IPS-15b (cell line): ENCODE measurements at regions not wholly inside any gene's neighbourhood (a gene's known extent, or its start where the extent isn't known, plus 50 kb on each side); places are given as distances from the start of the nearest gene placed in this dataset.

Experiments
- H3K27me3 ChIP-seq: one replicate; pipeline ENCODE4 v1.6.1; 2013; ENCODE audit warnings: low read length; ENCODE audit not compliant: control insufficient read depth, insufficient read depth
- H3K36me3 ChIP-seq: one replicate; pipeline ENCODE4 v1.6.1; 2013; ENCODE audit warnings: low read length; ENCODE audit not compliant: control insufficient read depth, insufficient read depth
- H3K4me1 ChIP-seq: one replicate; pipeline ENCODE4 v1.6.1; 2013; ENCODE audit warnings: mild to moderate bottlenecking, low read length; ENCODE audit not compliant: control insufficient read depth, insufficient read depth
- H3K4me3 ChIP-seq: one replicate; pipeline ENCODE4 v1.5.1; 2013; ENCODE audit warnings: low read depth, low read length
- H3K9ac ChIP-seq: one replicate; pipeline ENCODE4 v1.6.1; 2013; ENCODE audit warnings: low read depth, mild to moderate bottlenecking, low read length
- H3K9me3 ChIP-seq: one replicate; pipeline ENCODE4 v1.6.1; 2013; ENCODE audit warnings: mild to moderate bottlenecking, low read length; ENCODE audit not compliant: control insufficient read depth, insufficient read depth

- H3K9me3 ChIP-seq: no peaks in the 10 kb centered on the region
- no peaks in the 10 kb centered on the region for H3K27me3 ChIP-seq
- no peak overlapping the region for H3K9ac ChIP-seq
- no peaks in the 10 kb centered on the region for H3K36me3 ChIP-seq
- H3K4me1 ChIP-seq: peaks cover 2% of the 10 kb centered on the region
- H3K4me3 ChIP-seq: no peak overlapping the region
Observed at GRCh38 chr12:97246368-97246767, 216.2 kb upstream of the RMST start.

GRCh38 chr12:97250483-97250882 is 212.1 kb upstream of the RMST start:
- no peaks in the 10 kb centered on the region for H3K36me3 ChIP-seq
- H3K4me1 ChIP-seq: peaks cover 6% of the 10 kb centered on the region

GRCh38 chr12:97257726-97258125 is 204.9 kb upstream of the RMST start:
- Histone ChIP-seq H3K4me3 (no peak overlapping the region), H3K36me3 (no peaks in the 10 kb centered on the region)

More at GRCh38 chr12:97250483-97250882, 212.1 kb upstream of the RMST start:
- Histone ChIP-seq H3K9me3 (no peaks in the 10 kb centered on the region), H3K9ac (no peak overlapping the region), H3K27me3 (no peaks in the 10 kb centered on the region), H3K4me3 (no peak overlapping the region)

GRCh38 chr12:97259098-97259497 is 203.5 kb upstream of the RMST start:
- no peaks in the 10 kb centered on the region for H3K36me3 ChIP-seq
- H3K27me3 ChIP-seq: no peaks in the 10 kb centered on the region
- no peak overlapping the region for H3K9ac ChIP-seq
- H3K4me3 ChIP-seq: no peak overlapping the region
- H3K4me1 ChIP-seq: peaks cover 4% of the 10 kb centered on the region
- no peaks in the 10 kb centered on the region for H3K9me3 ChIP-seq

More at GRCh38 chr12:97257726-97258125, 204.9 kb upstream of the RMST start:
- H3K27me3 ChIP-seq: no peaks in the 10 kb centered on the region
- H3K4me1 ChIP-seq: peaks cover 6% of the 10 kb centered on the region
- H3K9me3 ChIP-seq: no peaks in the 10 kb centered on the region
- no peak overlapping the region for H3K9ac ChIP-seq

GRCh38 chr12:97260786-97261185 is 201.8 kb upstream of the RMST start:
- H3K4me1 ChIP-seq: peaks cover under 1% of the 10 kb centered on the region
- H3K27me3 ChIP-seq: no peaks in the 10 kb centered on the region
- no peaks in the 10 kb centered on the region for H3K36me3 ChIP-seq
- H3K9ac ChIP-seq: no peak overlapping the region
- H3K4me3 ChIP-seq: no peak overlapping the region
- no peaks in the 10 kb centered on the region for H3K9me3 ChIP-seq

GRCh38 chr12:97267166-97267565 is 195.4 kb upstream of the RMST start:
- Histone ChIP-seq H3K9me3 (no peaks in the 10 kb centered on the region), H3K9ac (no peak overlapping the region), H3K4me3 (no peak overlapping the region), H3K36me3 (no peaks in the 10 kb centered on the region), H3K27me3 (no peaks in the 10 kb centered on the region), H3K4me1 (no peaks in the 10 kb centered on the region)

GRCh38 chr12:97267594-97268202 is 194.9 kb upstream of the RMST start:
- H3K27me3 ChIP-seq: no peaks in the 10 kb centered on the region
- H3K9ac ChIP-seq: no peak overlapping the region
- H3K4me1 ChIP-seq: no peaks in the 10 kb centered on the region
- H3K9me3 ChIP-seq: no peaks in the 10 kb centered on the region
- no peak overlapping the region for H3K4me3 ChIP-seq
- no peaks in the 10 kb centered on the region for H3K36me3 ChIP-seq

- no peaks in the 10 kb centered on the region for H3K36me3 ChIP-seq
- peaks cover 12% of the 10 kb centered on the region for H3K4me1 ChIP-seq
Observed at GRCh38 chr12:97272471-97272870, 190.1 kb upstream of the RMST start.

GRCh38 chr12:97274386-97274785 is 188.2 kb upstream of the RMST start:
- H3K9me3 ChIP-seq: no peaks in the 10 kb centered on the region
- H3K4me3 ChIP-seq: no peak overlapping the region
- peaks cover 12% of the 10 kb centered on the region for H3K4me1 ChIP-seq
- peaks cover 12% of the 10 kb centered on the region for H3K27me3 ChIP-seq
- H3K36me3 ChIP-seq: no peaks in the 10 kb centered on the region
- no peak overlapping the region for H3K9ac ChIP-seq

More at GRCh38 chr12:97272471-97272870, 190.1 kb upstream of the RMST start:
- H3K27me3 ChIP-seq: peaks cover 12% of the 10 kb centered on the region
- no peaks in the 10 kb centered on the region for H3K9me3 ChIP-seq
- H3K4me3 ChIP-seq: no peak overlapping the region
- H3K9ac ChIP-seq: no peak overlapping the region

- Histone ChIP-seq H3K4me3 (no peak overlapping the region), H3K9me3 (no peaks in the 10 kb centered on the region), H3K4me1 (peaks cover 12% of the 10 kb centered on the region), H3K9ac (no peak overlapping the region), H3K36me3 (no peaks in the 10 kb centered on the region), H3K27me3 (peaks cover 12% of the 10 kb centered on the region)
Observed at GRCh38 chr12:97275256-97275655, 187.3 kb upstream of the RMST start.

- Histone ChIP-seq H3K9ac (no peak overlapping the region), H3K36me3 (no peaks in the 10 kb centered on the region), H3K9me3 (no peaks in the 10 kb centered on the region), H3K4me3 (peak overlapping the region; percentile 5), H3K27me3 (peaks cover 12% of the 10 kb centered on the region), H3K4me1 (peaks cover 12% of the 10 kb centered on the region)
Observed at GRCh38 chr12:97275728-97276590, 186.6 kb upstream of the RMST start.
